Ecto neural progenitor cell (in vitro differentiated cells): ENCODE measurements at regions not wholly inside any gene's neighbourhood (a gene's known extent, or its start where the extent isn't known, plus 50 kb on each side); places are given as distances from the start of the nearest gene placed in this dataset.
"Not testable (repeated sequence)": the region's sequence is repeated elsewhere in the genome, so short reads cannot be mapped to it uniquely, and the experiment has no call there.

ENCODE experiments used
- DNase-seq: peaks from one replicate; pipeline ENCODE4 v3.0.0-alpha.2; 2018; ENCODE audit warnings: low spot score

- no peak for DNase-seq
These were observed 999.3 kb downstream of the VRK1 start for GRCh38 chr14:97796511-97796910.

DNA sequence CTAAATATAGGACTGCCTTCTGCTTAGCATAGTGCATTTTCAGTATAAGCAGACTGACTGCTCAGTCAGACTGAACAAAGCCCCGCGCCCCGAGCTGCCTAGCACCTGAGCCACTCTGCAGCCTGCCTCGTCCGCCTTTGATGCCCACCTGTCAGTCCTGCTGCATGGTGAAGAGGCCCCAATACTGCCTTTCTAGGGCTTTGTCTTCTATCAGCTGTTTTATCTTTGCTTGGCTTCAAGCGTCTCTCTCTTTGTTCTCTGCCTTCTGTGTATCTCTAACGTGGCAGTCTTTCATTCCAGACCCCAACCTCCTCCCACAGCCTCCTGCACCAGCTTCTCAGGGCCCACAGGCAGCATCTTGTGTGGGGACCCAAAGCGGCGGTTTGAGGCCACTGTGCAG is 1001.0 kb downstream of the VRK1 start:
- DNase-seq, result no peak

GRCh38 chr14:97802430-97803373 is 1005.5 kb downstream of the VRK1 start:
- DNase-seq, result no peak

DNA sequence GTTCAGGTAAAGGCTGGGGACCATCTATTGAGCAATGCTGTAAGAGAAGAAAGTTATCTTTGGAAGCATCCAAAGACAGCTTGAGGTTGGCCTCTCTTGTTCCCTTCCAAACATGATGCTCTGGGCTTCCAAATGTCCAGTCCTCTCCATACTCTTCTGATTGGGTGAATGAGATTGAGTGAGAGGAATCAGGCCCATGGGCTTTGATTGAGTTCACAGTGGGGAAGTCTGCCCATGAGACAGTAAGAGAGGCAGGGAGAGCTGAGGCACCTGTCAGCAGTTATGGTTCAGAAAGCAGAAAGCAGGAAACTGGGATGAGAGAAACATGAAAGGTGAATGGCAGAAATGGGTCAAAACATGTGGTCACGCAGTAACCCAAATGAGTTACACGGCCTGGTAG is 1006.9 kb downstream of the VRK1 start:
- no peak for DNase-seq

DNA sequence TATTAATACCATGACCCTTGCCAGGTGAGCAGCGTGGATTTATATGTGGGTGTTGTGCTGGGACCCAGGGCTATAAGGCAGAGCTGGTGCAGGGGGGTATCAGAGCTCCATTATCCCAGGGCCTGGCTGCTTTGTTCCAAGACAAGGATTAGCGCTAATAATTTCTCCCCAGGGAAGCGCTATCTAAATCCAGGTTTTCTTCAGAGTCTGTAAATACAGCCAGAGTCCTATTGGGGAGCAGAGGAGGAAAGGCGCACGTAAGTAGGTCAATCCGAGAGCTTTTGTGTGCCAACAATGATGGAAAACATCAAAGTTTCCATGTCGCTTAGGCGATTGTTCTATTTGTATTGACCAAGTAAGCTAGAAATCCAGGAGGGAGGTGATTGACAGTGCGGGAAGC is 1009.7 kb downstream of the VRK1 start:
- no peak for DNase-seq

- DNase-seq, result not testable (repeated sequence)
These were observed 1011.4 kb downstream of the VRK1 start for GRCh38 chr14:97808541-97808940.

- no peak for DNase-seq
These were observed 1016.4 kb downstream of the VRK1 start for GRCh38 chr14:97813556-97813955.

GRCh38 chr14:97820781-97821180 is 1023.6 kb downstream of the VRK1 start:
- no peak for DNase-seq

GRCh38 chr14:97824218-97824617 is 1027.0 kb downstream of the VRK1 start:
- DNase-seq, result no peak

GRCh38 chr14:97827746-97828145 is 1030.6 kb downstream of the VRK1 start:
- DNase-seq, result no peak

DNA sequence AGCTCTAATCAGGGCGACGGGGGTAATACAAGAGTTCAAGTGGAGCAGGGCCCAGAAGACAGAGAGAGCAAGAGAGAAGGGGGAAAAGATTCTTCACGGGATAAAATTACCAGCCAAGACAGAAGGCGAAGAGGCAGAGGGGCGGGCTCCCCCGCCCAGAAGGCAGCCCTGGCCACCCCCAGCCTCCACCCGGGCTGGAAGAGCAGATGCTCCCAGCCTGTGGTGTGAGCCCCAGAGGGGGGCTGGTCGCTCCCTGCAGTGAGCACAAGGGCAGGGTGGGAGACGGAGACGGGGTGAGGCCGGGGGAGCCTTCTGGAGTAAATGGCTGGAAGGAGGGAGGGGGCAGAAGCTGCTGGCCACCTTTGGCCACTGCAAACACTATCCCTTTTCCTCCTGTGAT is 1035.6 kb downstream of the VRK1 start:
- DNase-seq, result no peak

DNA sequence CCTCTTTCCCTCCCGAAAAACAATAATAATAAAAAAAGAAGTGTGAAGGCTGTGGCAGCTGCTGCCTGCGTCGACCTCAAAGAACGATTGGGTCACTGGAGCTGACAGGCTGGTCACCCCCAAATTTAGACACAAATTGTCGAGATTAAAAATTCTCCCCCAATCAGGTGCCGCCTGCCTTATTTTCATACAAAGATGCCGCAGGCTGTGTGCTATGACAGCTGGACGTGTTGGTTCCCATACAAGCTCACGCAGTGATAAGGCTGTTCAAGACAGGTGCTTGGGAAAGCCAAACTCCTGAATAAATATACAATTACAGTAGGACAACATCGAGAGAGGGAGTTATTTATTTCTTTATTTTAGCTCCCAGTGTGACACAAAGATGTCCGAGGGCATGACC is 1041.8 kb downstream of the VRK1 start:
- no peak for DNase-seq

DNA sequence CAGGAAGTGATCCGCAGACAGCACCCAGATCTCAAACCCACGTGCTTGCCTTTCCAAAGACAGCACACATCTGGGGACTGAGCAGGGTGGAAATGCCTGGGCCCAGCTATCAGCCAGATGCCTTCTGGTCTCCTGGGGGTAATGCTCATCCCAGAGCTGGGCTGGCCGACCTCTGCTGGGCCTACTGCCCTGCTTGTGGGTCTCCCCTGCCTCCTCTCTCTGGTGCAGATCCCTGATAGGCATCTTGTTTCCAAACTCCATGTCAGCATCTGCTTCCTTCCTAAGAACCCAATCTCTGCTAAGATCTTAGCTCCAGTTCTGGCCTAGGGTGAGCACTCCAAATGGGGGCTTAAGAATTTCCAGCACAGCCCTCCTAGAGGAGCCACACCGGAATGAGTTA is 1043.0 kb downstream of the VRK1 start:
- no peak for DNase-seq

DNA sequence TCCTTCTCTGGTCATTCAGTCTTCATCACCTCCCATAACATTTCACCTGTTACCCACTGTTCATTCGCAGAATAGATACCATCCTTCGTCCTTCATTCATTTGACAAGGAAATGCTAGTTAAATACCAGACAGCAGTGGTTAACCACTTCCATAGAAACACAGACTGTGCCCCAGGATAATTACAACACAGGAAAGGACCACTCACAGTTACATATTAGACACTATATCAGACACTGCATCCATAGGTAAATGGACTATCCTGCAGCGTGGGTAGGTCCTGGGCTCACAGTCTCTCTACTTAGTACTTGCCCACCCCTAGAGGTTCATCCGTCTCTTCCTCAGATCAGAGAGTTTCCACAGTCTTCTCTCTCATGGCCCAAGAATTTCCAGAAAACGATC is 1044.6 kb downstream of the VRK1 start:
- no peak for DNase-seq

DNA sequence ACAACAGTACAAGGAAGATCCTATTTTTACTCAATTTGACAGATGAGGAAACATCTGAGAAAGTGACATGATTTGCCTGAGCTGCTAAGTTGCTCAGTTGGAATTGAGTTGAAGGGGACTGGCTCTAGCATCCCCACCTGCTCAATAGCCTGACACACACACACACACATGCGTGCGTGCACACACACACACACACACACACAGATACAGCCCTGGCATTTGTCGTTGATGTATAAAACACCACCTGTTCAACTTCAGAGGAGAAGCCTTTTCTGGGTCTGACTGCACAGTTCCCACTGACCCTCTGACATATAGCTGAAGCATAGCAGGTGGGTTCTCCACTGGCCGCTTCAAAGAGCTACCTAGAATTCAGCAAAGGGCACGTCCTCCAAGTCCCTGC is 1045.9 kb downstream of the VRK1 start:
- DNase-seq, result no peak

- no peak for DNase-seq
These were observed 1046.9 kb downstream of the VRK1 start for GRCh38 chr14:97844042-97844441.

- no peak for DNase-seq
These were observed 1049.0 kb downstream of the VRK1 start for GRCh38 chr14:97846156-97846555.

DNA sequence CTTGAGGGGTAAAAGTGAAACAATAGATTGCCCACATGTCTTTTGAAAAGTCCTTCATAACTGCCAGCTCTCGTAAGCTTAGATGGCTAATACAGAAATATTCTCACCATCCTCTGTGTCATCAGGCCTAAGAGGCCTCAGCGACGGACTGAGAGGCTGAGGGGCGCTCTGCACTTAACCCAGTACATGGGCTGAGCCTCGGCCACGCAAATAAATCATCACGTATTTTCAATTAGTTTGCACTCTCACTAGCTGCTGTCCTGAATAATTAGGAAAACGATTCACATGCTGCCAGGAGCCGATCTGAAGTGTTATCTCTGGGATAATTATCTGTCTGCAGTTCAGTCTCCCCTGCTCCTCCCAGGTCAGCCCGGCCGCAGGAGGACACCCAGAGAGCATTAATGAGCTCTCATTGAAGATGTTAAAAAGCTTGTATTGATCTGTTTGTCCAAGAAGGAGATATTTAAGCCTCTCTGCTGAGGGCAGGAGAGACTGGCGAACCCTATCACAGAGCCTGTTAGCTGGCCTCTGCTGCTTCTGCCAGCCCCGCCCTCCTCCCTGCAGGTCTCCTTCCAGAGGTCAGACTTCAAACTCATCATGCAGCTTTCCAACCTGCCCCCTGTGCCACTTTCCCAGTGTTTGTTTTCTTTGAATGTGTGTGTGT is 1051.3 kb downstream of the VRK1 start:
- peak; percentile 67 for DNase-seq

DNA sequence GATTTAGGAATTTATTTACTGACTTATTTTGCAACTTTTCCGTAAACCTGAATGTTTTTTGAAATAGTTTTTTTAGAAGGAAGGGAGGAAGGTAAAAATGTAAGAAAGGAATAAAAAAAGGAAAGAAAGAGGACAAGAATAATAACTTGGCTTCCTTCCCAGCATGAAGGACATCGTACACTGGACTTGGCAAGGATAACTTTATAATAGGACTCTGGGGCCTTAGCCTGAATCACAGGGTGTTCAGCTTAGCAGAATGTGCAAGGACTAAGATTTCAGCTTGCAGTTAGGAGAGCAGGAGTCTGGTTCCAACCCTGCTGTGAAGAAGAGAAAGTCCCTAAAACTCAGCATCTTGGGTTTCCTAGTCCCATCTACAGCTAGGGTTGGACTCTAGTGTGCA is 1053.3 kb downstream of the VRK1 start:
- DNase-seq, result no peak

- no peak for DNase-seq
These were observed 1053.7 kb downstream of the VRK1 start for GRCh38 chr14:97850886-97851285.

- DNase-seq, result no peak
These were observed 1054.3 kb downstream of the VRK1 start for GRCh38 chr14:97851428-97851995.

DNA sequence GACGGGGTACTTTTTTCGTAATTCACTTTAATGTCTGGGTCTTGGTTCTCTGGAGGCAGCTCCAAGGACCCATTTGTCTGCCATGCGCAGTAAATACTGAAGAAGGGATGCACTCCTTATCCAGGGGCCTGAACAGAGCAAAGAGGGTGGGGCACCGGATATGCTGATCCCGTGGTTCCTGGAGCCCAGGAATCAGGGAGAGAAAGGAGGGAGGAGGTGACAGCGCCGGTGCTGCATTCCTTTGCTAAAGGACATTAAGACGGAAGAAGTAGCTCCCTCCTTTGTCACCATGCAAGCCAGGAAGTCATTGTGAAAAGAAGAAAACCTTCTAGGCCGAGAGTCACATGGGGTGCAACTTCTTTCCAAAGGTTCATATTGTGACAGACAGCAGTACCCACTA is 1057.7 kb downstream of the VRK1 start:
- DNase-seq, result no peak

GRCh38 chr14:97866195-97866594 is 1069.0 kb downstream of the VRK1 start:
- DNase-seq, result no peak
